ENCODE measurements at regions not wholly inside any gene's neighbourhood (a gene's known extent, or its start where the extent isn't known, plus 50 kb on each side); places are given as distances from the start of the nearest gene placed in this dataset.

DNA sequence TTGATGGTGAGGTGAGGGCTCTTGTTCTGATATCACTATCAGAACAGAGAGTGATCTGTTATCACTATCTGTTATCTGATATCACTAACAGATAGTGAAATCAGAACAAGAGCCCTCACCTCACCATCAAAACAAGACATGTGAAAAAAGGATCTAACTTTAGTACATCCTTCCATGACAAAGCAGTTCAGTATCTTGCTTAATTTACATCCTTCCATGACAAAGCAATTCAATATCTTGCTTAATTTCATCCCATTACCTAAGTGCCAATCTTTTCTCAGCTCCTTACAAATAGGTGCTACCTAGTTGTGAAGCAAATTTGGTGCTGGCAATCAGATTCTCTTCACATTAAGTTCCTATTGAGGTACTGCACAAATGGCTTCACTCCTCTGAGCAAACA, 1865.6 kb upstream of the FLRT2 start:
- no peaks in the 10 kb centered on the region for H3K36me3 ChIP-seq (replicated peaks; ENCODE audit: insufficient read depth, low read depth)
- H3K4me2 ChIP-seq = no peak overlapping the region
- H3K27me3 ChIP-seq = no peaks in the 10 kb centered on the region
- H4K20me1 ChIP-seq (ENCODE audit: insufficient read depth, poor library complexity, severe bottlenecking) = no peaks in the 10 kb centered on the region
- H3K9me3 ChIP-seq (ENCODE audit: low read depth) = no peaks in the 10 kb centered on the region
- H3K9me2 ChIP-seq (replicated peaks; ENCODE audit: insufficient read depth) = no peaks in the 10 kb centered on the region
- no peak overlapping the region for H2AFZ ChIP-seq
- no peaks in the 10 kb centered on the region for H3K79me2 ChIP-seq
- no peak overlapping the region for H3K27ac ChIP-seq
- H3K4me1 ChIP-seq (ENCODE audit: insufficient read depth) = no peaks in the 10 kb centered on the region
- H3K4me3 ChIP-seq = no peak overlapping the region
- DNase-seq (ENCODE audit: low spot score) = no peak
- TF ChIP-seq EZH2phosphoT487 (IDR thresholded peaks at IDR 0.05; ENCODE audit: low read depth, severe bottlenecking, unreplicated experiment) = no peak
- no peak for TF ChIP-seq CTCF (IDR thresholded peaks at IDR 0.05; ENCODE audit: poor library complexity)
- no peak for TF ChIP-seq EZH2 (IDR thresholded peaks at IDR 0.05; ENCODE audit: borderline replicate concordance)

- Histone ChIP-seq H3K9me2 (replicated peaks; ENCODE audit: insufficient read depth) (no peaks in the 10 kb centered on the region), H3K27ac (no peak overlapping the region), H2AFZ (no peak overlapping the region), H3K36me3 (replicated peaks; ENCODE audit: insufficient read depth, low read depth) (no peaks in the 10 kb centered on the region), H3K79me2 (no peaks in the 10 kb centered on the region), H3K4me3 (no peak overlapping the region), H4K20me1 (ENCODE audit: insufficient read depth, poor library complexity, severe bottlenecking) (no peaks in the 10 kb centered on the region), H3K9me3 (ENCODE audit: low read depth) (no peaks in the 10 kb centered on the region), H3K27me3 (no peaks in the 10 kb centered on the region), H3K4me1 (ENCODE audit: insufficient read depth) (no peaks in the 10 kb centered on the region), H3K4me2 (no peak overlapping the region)
- no peak for DNase-seq (ENCODE audit: low spot score)
- TF ChIP-seq CTCF (IDR thresholded peaks at IDR 0.05; ENCODE audit: poor library complexity) = no peak
- WGBS (ENCODE audit: low lambda C conversion rate, missing lambda C conversion rate) = 97% methylated on average over 1 of the region's 1 CpG
These were observed 1840.7 kb upstream of the FLRT2 start for GRCh38 chr14:83689265-83689664.

DNA sequence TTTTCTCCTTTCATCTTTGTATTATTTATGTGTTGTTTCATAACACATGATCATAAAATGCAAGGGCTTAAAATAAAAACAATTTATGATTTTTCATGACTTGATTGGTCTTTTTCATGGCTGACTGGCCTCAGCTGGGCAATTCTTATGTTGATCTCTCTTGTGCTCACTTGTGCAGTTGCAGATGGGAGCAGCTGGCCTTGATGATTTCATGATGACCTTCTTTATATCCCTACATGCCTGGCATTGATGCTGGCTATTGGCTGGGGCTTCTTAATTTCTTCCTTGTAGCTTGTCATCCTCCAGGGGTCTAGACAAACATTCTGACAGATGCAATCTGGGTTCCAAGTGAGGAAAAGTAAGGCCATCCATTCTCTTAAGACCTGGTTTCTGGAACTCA, 1832.8 kb upstream of the FLRT2 start:
- no peak overlapping the region for H3K4me3 ChIP-seq
- no peaks in the 10 kb centered on the region for H3K79me2 ChIP-seq
- H3K9me3 ChIP-seq (ENCODE audit: low read depth) = no peaks in the 10 kb centered on the region
- no peaks in the 10 kb centered on the region for H3K4me1 ChIP-seq (ENCODE audit: insufficient read depth)
- no peak overlapping the region for H3K27ac ChIP-seq
- DNase-seq (ENCODE audit: low spot score) = no peak
- no peaks in the 10 kb centered on the region for H3K36me3 ChIP-seq (replicated peaks; ENCODE audit: insufficient read depth, low read depth)
- no peak overlapping the region for H2AFZ ChIP-seq
- TF ChIP-seq CTCF (IDR thresholded peaks at IDR 0.05; ENCODE audit: poor library complexity) (no peak), EZH2phosphoT487 (IDR thresholded peaks at IDR 0.05; ENCODE audit: low read depth, severe bottlenecking, unreplicated experiment) (no peak), EZH2 (IDR thresholded peaks at IDR 0.05; ENCODE audit: borderline replicate concordance) (no peak)
- H3K9me2 ChIP-seq (replicated peaks; ENCODE audit: insufficient read depth) = no peaks in the 10 kb centered on the region
- H3K27me3 ChIP-seq = no peaks in the 10 kb centered on the region
- no peak overlapping the region for H3K4me2 ChIP-seq
- no peaks in the 10 kb centered on the region for H4K20me1 ChIP-seq (ENCODE audit: insufficient read depth, poor library complexity, severe bottlenecking)

DNA sequence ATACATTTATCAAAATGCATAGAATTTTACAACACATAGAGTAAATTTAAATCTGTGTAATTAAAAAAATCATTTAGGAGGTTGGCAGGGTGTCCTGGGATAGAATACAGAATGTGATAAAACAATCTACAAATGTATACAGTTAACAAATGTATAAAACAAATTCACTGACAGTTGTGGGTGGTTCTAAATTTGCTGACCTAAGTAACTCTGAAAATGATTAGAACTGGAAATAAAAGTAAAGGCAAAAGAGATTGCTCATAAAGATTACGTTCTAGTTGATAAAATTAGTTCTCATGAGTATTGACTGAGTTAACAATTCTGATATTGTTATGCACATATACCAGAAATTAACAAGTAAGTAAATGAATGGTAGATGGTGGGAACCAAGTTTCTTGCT, 1827.3 kb upstream of the FLRT2 start:
- Histone ChIP-seq H3K9me2 (replicated peaks; ENCODE audit: insufficient read depth) (no peaks in the 10 kb centered on the region), H2AFZ (no peak overlapping the region), H3K4me1 (ENCODE audit: insufficient read depth) (no peaks in the 10 kb centered on the region), H3K27ac (no peak overlapping the region), H3K9me3 (ENCODE audit: low read depth) (no peaks in the 10 kb centered on the region), H3K79me2 (no peaks in the 10 kb centered on the region), H4K20me1 (ENCODE audit: insufficient read depth, poor library complexity, severe bottlenecking) (no peaks in the 10 kb centered on the region), H3K27me3 (no peaks in the 10 kb centered on the region), H3K4me3 (no peak overlapping the region), H3K36me3 (replicated peaks; ENCODE audit: insufficient read depth, low read depth) (no peaks in the 10 kb centered on the region), H3K4me2 (no peak overlapping the region)
- DNase-seq (ENCODE audit: low spot score) = no peak
- TF ChIP-seq CTCF (IDR thresholded peaks at IDR 0.05; ENCODE audit: poor library complexity) = no peak
- TF ChIP-seq EZH2phosphoT487 (IDR thresholded peaks at IDR 0.05; ENCODE audit: low read depth, severe bottlenecking, unreplicated experiment) = no peak
- TF ChIP-seq EZH2 (IDR thresholded peaks at IDR 0.05; ENCODE audit: borderline replicate concordance) = no peak
- whole genome bisulfite sequencing (ENCODE audit: low lambda C conversion rate, missing lambda C conversion rate) = 88% methylated on average over 1 of the region's 1 CpG
